ENCODE measurements at regions not wholly inside any gene's neighbourhood (a gene's known extent, or its start where the extent isn't known, plus 50 kb on each side); places are given as distances from the start of the nearest gene placed in this dataset.

DNA sequence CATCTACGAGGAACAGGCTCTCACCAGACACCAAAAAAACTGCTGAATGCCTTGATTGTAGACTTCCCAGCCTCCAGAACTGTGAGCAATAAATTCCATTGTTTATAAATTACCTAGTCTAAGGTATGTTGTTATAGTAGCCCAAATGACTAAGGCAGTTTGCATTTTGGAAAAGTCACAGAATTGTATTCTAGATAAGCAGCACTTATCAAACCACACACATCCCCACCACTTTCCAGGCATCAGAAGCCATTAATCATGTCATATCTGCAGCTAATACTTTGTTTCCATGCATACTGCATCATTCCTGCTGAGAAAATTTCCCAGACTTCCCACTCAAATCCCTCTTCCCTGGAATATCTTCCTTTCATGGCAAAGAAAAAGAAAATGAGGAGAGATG, 187.2 kb downstream of the INO80D start:
- H3K27ac ChIP-seq (ENCODE audit: low read depth, low read length): no peak overlapping the region
- no peaks in the 10 kb centered on the region for H3K9me3 ChIP-seq (ENCODE audit: control insufficient read depth, insufficient read depth, low read length)
- no peak overlapping the region for H3K4me3 ChIP-seq (ENCODE audit: low read depth, low read length)
- TF ChIP-seq, protein P1, sequence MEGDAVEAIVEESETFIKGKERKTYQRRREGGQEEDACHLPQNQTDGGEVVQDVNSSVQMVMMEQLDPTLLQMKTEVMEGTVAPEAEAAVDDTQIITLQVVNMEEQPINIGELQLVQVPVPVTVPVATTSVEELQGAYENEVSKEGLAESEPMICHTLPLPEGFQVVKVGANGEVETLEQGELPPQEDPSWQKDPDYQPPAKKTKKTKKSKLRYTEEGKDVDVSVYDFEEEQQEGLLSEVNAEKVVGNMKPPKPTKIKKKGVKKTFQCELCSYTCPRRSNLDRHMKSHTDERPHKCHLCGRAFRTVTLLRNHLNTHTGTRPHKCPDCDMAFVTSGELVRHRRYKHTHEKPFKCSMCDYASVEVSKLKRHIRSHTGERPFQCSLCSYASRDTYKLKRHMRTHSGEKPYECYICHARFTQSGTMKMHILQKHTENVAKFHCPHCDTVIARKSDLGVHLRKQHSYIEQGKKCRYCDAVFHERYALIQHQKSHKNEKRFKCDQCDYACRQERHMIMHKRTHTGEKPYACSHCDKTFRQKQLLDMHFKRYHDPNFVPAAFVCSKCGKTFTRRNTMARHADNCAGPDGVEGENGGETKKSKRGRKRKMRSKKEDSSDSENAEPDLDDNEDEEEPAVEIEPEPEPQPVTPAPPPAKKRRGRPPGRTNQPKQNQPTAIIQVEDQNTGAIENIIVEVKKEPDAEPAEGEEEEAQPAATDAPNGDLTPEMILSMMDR (IDR thresholded peaks at IDR 0.05; ENCODE audit: low read depth, low read length): no peak
- POLR2A ChIA-PET: no interaction called here
- H3K27me3 ChIP-seq (ENCODE audit: control insufficient read depth, insufficient read depth, low read length): peaks cover 6% of the 10 kb centered on the region
- CTCF ChIA-PET: interaction anchor here (1.0 kb wide), 1 partner anchor 13 kb away, joined by 3 read pairs; no protein-coding TSS in a partner anchor
- no peak for DNase-seq (ENCODE audit: low read depth, low spot score)

- TF ChIP-seq, protein P1 (IDR thresholded peaks at IDR 0.05; ENCODE audit: low read depth, low read length): no peak
These were observed 189.9 kb downstream of the INO80D start for GRCh38 chr2:205895981-205896655.

DNA sequence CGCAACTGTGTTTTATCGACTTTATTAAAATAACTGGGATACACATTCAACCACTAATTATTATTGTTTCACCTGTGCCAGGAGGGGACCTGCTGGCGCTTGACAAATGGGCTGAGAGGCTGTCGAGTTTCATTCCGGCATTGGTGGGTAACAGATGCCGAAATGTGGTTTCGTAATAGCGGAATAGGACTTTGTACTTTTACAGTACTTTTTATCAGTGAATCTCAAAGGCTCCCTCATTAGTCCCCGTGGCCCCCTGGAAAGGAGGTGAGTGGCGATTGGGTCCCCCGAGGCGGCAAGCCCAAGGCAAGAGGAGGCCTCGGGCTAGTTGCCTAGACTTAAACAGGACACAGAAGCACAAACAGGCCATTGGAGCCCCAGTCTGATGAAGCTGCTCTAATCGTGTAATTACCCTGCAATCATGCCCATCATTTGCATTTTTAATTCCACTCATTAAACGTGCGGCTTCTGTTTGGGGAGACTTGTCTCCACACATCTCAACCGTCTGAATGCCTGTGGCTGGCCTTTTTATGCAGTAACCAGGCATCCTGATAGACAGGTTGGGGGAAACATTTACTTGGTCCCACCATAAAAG, 193.2 kb downstream of the INO80D start:
- ChIA-PET POLR2A (no interaction called here), CTCF (no interaction called here)

More at GRCh38 chr2:205895981-205896655, 189.9 kb downstream of the INO80D start:
- no peak overlapping the region for H3K4me3 ChIP-seq (ENCODE audit: low read depth, low read length)
- DNase-seq (ENCODE audit: low read depth, low spot score): no peak
- POLR2A ChIA-PET: no interaction called here
- CTCF ChIA-PET: no interaction called here
- H3K27ac ChIP-seq (ENCODE audit: low read depth, low read length): no peak overlapping the region
- peaks cover 10% of the 10 kb centered on the region for H3K27me3 ChIP-seq (ENCODE audit: control insufficient read depth, insufficient read depth, low read length)
- H3K9me3 ChIP-seq (ENCODE audit: control insufficient read depth, insufficient read depth, low read length): no peaks in the 10 kb centered on the region

DNA sequence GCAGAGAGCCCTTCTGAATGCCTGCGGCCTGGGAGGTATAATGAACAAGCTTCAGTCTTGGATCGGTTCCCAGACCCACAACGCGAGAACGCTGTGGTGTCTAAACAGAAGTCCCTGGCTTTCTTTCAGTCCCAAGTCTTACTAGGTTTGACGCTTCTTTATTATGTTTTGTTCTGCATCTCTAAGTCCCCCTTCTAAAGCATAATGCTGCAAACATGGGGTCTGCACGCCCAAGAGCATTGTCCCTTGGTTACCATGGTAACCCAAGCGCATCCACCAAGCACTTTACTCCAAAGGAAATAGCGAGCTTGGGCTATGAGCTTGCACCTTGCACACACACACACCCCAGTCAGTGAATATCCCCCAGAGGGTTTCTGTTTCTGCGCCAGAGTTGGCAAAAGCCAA, 193.7 kb downstream of the INO80D start:
- ChIA-PET POLR2A (no interaction called here), CTCF (interaction anchor here (0.5 kb wide), 1 partner anchor 55 kb away, joined by 4 read pairs; no protein-coding TSS in a partner anchor)

More for the DNA sequence above, 193.2 kb downstream of the INO80D start:
- Histone ChIP-seq H3K4me3 (ENCODE audit: low read depth, low read length) (no peak overlapping the region), H3K27me3 (ENCODE audit: control insufficient read depth, insufficient read depth, low read length) (peaks cover 10% of the 10 kb centered on the region), H3K27ac (ENCODE audit: low read depth, low read length) (no peak overlapping the region), H3K9me3 (ENCODE audit: control insufficient read depth, insufficient read depth, low read length) (no peaks in the 10 kb centered on the region)
- TF ChIP-seq, protein P1 (IDR thresholded peaks at IDR 0.05; ENCODE audit: low read depth, low read length): no peak
- DNase-seq (ENCODE audit: low read depth, low spot score): no peak

GRCh38 chr2:205889114-205889513, 196.9 kb downstream of the INO80D start:
- ChIA-PET POLR2A (no interaction called here), CTCF (no interaction called here)
- H3K9me3 ChIP-seq (ENCODE audit: control insufficient read depth, insufficient read depth, low read length): no peaks in the 10 kb centered on the region
- TF ChIP-seq, protein P1 (IDR thresholded peaks at IDR 0.05; ENCODE audit: low read depth, low read length): no peak
- no peak overlapping the region for H3K4me3 ChIP-seq (ENCODE audit: low read depth, low read length)
- DNase-seq (ENCODE audit: low read depth, low spot score): no peak
- H3K27ac ChIP-seq (ENCODE audit: low read depth, low read length): no peak overlapping the region
- H3K27me3 ChIP-seq (ENCODE audit: control insufficient read depth, insufficient read depth, low read length): peaks cover 3% of the 10 kb centered on the region

More for the DNA sequence above, 193.7 kb downstream of the INO80D start:
- TF ChIP-seq, protein P1 (IDR thresholded peaks at IDR 0.05; ENCODE audit: low read depth, low read length): no peak
- DNase-seq (ENCODE audit: low read depth, low spot score): no peak
- no peak overlapping the region for H3K27ac ChIP-seq (ENCODE audit: low read depth, low read length)
- H3K9me3 ChIP-seq (ENCODE audit: control insufficient read depth, insufficient read depth, low read length): no peaks in the 10 kb centered on the region
- H3K27me3 ChIP-seq (ENCODE audit: control insufficient read depth, insufficient read depth, low read length): peaks cover 10% of the 10 kb centered on the region
- no peak overlapping the region for H3K4me3 ChIP-seq (ENCODE audit: low read depth, low read length)
